ENCODE measurements at regions not wholly inside any gene's neighbourhood (a gene's known extent, or its start where the extent isn't known, plus 50 kb on each side); places are given as distances from the start of the nearest gene placed in this dataset.

- Histone ChIP-seq H3K4me2 (ENCODE audit: low read length) (no peak overlapping the region), H3K4me1 (no peaks in the 10 kb centered on the region), H3K36me3 (ENCODE audit: control insufficient read depth, insufficient read depth, low read length) (no peaks in the 10 kb centered on the region), H3K4me3 (ENCODE audit: low read depth, low read length) (no peak overlapping the region), H3K27ac (no peak overlapping the region), H3K9me3 (ENCODE audit: control insufficient read depth, low read length) (no peaks in the 10 kb centered on the region), H3K9ac (no peak overlapping the region), H3K27me3 (ENCODE audit: control insufficient read depth, insufficient read depth, low read length) (no peaks in the 10 kb centered on the region), H2AFZ (peak overlapping the region; percentile 4), H3K79me2 (no peaks in the 10 kb centered on the region)
- no peak for TF ChIP-seq CTCF (IDR thresholded peaks at IDR 0.05)
Measured at GRCh38 chr6:8218861-8219260, 116.5 kb upstream of the EEF1E1 start.

DNA sequence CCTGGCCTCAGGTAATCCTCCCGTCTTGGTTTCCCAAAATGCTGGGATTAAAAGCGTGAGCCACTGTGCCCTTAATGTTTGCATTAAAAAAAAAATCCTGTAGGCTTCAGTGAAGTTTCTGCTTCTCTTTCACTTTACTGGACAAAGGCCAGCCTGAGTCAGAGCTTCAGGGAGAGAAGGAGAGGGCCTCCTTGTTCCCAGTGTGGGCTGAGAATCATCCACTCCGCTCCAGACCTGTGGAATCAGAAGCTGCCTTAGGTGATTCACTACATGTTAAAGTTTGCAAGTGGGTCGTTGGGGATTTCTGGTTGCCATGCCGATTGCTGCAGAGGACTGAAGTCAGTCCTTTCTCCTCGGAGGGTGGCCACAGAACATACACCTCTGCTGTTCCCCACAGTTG lies 113.3 kb upstream of the EEF1E1 start:
- H3K9me3 ChIP-seq (ENCODE audit: control insufficient read depth, low read length): no peaks in the 10 kb centered on the region
- no peak overlapping the region for H3K27ac ChIP-seq
- no peak overlapping the region for H3K4me3 ChIP-seq (ENCODE audit: low read depth, low read length)
- TF ChIP-seq CTCF (IDR thresholded peaks at IDR 0.05): no peak
- no peak overlapping the region for H2AFZ ChIP-seq
- no peak overlapping the region for H3K9ac ChIP-seq
- no peaks in the 10 kb centered on the region for H3K79me2 ChIP-seq
- H3K4me1 ChIP-seq: no peaks in the 10 kb centered on the region
- no peak overlapping the region for H3K4me2 ChIP-seq (ENCODE audit: low read length)
- no peaks in the 10 kb centered on the region for H3K36me3 ChIP-seq (ENCODE audit: control insufficient read depth, insufficient read depth, low read length)
- no peaks in the 10 kb centered on the region for H3K27me3 ChIP-seq (ENCODE audit: control insufficient read depth, insufficient read depth, low read length)

DNA sequence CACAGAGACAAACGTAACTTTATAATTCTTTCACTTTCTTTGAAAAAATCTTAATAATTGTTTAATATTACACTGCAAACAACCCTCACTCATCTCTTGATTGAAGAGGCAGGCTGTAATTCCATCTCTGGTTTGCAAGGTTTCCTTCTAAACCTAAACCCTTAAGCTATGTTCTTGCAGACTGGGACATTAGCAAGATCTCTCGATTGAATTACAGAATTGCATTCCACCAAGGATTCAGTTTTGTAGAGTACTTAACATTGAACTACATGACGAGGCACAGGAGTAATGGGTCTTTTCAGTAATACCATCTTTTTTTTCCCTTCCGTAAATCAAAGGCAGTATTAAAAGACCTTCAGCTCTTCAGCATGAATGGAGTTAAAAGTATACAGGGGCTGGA lies 111.6 kb upstream of the EEF1E1 start:
- TF ChIP-seq CTCF (IDR thresholded peaks at IDR 0.05): no peak
- H3K4me2 ChIP-seq (ENCODE audit: low read length): no peak overlapping the region
- H2AFZ ChIP-seq: no peak overlapping the region
- H3K79me2 ChIP-seq: no peaks in the 10 kb centered on the region
- no peaks in the 10 kb centered on the region for H3K27me3 ChIP-seq (ENCODE audit: control insufficient read depth, insufficient read depth, low read length)
- no peaks in the 10 kb centered on the region for H3K9me3 ChIP-seq (ENCODE audit: control insufficient read depth, low read length)
- H3K4me1 ChIP-seq: no peaks in the 10 kb centered on the region
- no peak overlapping the region for H3K4me3 ChIP-seq (ENCODE audit: low read depth, low read length)
- H3K36me3 ChIP-seq (ENCODE audit: control insufficient read depth, insufficient read depth, low read length): no peaks in the 10 kb centered on the region
- H3K27ac ChIP-seq: no peak overlapping the region
- H3K9ac ChIP-seq: no peak overlapping the region

DNA sequence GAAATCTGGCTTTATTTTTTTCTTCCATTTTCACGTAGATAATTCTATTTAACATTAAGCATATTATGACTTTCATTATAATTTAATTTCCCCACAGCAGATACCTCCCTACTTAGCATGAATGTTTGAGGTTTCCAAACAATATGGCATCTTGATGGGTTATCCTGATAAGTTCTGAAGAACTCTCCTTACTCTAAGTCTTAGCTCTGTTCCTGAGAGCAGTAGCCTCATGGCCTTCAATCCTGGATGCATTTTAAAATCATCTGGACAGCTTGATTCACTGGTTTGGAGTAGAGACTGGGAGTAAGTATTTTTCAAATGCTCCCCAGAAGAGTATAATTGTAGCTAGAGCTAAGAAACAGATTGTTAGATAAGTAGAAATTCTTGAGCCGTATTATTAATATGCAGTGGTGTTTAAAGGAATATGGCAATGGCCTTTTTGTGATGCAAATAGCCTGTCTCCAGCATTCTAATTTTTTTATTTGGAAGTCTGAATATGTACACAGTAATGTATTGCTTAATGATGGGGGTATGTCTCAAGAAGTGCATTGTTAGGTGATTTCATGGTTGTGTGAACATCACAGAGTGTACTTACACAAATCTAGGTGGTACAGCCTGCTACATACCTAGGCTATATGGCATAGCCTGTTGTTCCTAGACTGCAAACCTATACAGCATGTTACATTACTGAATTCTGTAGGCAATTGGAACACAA lies 110.5 kb upstream of the EEF1E1 start:
- no peak overlapping the region for H2AFZ ChIP-seq
- H3K4me2 ChIP-seq (ENCODE audit: low read length): no peak overlapping the region
- no peak overlapping the region for H3K4me3 ChIP-seq (ENCODE audit: low read depth, low read length)
- H3K36me3 ChIP-seq (ENCODE audit: control insufficient read depth, insufficient read depth, low read length): no peaks in the 10 kb centered on the region
- no peaks in the 10 kb centered on the region for H3K9me3 ChIP-seq (ENCODE audit: control insufficient read depth, low read length)
- H3K27me3 ChIP-seq (ENCODE audit: control insufficient read depth, insufficient read depth, low read length): no peaks in the 10 kb centered on the region
- H3K9ac ChIP-seq: no peak overlapping the region
- no peaks in the 10 kb centered on the region for H3K4me1 ChIP-seq
- no peaks in the 10 kb centered on the region for H3K79me2 ChIP-seq
- no peak for TF ChIP-seq CTCF (IDR thresholded peaks at IDR 0.05)
- no peak overlapping the region for H3K27ac ChIP-seq

DNA sequence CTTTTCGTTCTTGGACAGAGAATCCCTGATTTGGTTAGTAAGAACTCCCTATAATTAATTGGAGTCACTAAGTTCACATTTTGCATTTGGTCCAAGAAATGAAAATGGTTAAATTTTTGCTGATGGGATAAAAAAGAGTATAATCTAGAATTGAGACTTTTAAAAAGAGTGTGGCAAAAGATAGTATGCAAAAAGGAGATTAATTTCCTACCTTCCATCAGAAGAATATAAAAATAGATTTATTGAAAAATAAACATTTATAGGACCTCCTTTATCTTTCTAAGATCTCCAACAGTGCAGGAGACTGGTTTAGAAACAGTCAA lies 105.5 kb upstream of the EEF1E1 start:
- Histone ChIP-seq H3K4me2 (ENCODE audit: low read length) (no peak overlapping the region), H3K36me3 (ENCODE audit: control insufficient read depth, insufficient read depth, low read length) (no peaks in the 10 kb centered on the region), H2AFZ (no peak overlapping the region), H3K4me1 (no peaks in the 10 kb centered on the region), H3K27ac (no peak overlapping the region), H3K9ac (no peak overlapping the region), H3K4me3 (ENCODE audit: low read depth, low read length) (no peak overlapping the region), H3K79me2 (no peaks in the 10 kb centered on the region), H3K27me3 (ENCODE audit: control insufficient read depth, insufficient read depth, low read length) (no peaks in the 10 kb centered on the region), H3K9me3 (ENCODE audit: control insufficient read depth, low read length) (no peaks in the 10 kb centered on the region)
- TF ChIP-seq CTCF (IDR thresholded peaks at IDR 0.05): no peak
